GM18951 (cell line): ENCODE measurements at regions not wholly inside any gene's neighbourhood (a gene's known extent, or its start where the extent isn't known, plus 50 kb on each side); places are given as distances from the start of the nearest gene placed in this dataset.

Experiments used
- POLR2A ChIP-seq: IDR thresholded peaks from 4 replicates; pipeline ENCODE4 v1.6.1; 2011; ENCODE audit warnings: mild to moderate bottlenecking; ENCODE audit not compliant: insufficient read length, insufficient read depth; ENCODE audit errors: extremely low read depth
- in situ Hi-C: fragments of 300-500 bp; cut with MboI; formaldehyde crosslinking; loops from one replicate; pipeline ENCODE4 v1.12.0; 2022; ENCODE audit warnings: low sequenced_read_pairs, mixed read lengths, inconsistent platforms; ENCODE audit not compliant: unreplicated experiment

DNA sequence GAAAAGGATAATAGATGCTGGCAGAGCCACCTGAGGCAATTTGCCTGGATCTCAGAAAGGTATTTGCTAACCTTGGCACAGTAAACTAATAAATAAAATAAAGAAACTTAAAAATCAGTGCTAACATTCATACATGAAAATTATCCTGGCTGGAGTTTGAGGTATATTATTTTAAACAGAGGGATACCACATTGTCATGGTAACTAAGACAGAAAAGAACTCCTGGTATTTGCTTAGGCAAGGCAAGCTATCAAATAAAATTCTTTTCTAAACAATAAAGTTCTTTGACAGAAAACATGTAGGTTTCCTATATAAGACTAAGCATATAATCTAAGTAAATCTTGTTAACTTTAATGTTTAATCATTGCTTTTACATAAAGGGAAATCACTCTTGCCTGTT, 218.8 kb downstream of the MAGEB17 start:
- no peak for TF ChIP-seq POLR2A
- in situ Hi-C loops = no loop called here

DNA sequence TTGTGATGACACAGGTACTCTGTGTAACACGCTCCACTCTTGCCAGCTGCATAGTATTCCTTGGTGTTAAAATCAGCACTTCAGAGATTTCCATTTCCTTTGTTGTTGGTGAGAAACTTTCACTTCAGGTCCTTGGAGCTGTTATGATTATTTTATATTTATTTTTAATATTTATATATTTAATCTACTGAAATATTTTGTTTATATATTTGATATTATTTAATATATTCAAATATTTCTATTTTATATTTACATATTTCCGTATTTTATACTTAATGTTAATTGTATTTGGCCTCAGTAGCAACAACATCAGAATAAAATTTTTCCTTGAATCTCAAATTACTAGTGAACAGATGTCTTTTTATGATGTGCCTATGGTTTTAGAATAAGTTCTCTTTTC, 225.3 kb downstream of the MAGEB17 start:
- TF ChIP-seq POLR2A = no peak
- in situ Hi-C loops = no loop called here

DNA sequence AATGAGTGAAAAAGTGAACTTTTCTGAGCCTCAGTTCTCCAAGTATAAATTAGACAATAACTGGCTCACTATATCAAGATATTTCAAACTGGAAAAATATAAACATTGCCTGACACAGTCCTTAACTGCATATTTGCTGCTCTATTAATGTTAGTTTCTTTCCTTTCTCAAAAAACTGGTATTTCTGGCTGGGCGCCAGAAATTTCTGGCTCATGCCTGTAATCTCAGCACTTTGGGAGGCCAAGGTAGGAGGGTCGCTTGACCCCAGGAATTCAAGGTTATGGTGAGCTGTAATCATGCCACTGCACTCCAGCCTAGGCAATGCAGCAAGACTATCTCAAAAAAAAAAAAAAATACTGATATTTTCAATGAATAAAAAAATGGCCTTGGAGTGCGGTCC, 227.0 kb downstream of the MAGEB17 start:
- TF ChIP-seq POLR2A = no peak
- in situ Hi-C loops = no loop called here

DNA sequence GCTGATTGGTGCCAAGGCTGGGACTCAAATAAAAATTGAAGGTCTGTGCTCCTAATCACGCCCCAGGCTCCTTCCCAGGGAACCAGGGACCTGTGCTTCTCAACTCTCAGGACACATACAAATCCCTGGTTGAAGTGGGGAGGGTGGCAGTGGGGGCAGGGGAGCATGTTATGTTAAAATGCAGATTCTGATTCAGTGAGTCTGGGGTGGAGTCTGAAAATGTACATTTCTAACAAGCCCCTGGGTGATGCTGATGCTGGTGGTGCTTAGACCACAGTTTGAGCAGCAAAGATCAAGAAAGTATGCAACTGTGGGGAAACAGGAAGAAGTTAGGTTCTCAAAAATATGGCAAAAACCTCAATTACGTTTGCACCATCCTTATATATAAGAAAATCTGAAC, 236.5 kb downstream of the MAGEB17 start:
- no peak for TF ChIP-seq POLR2A
- in situ Hi-C loops = no loop called here

- in situ Hi-C loops = no loop called here
- TF ChIP-seq POLR2A = no peak
Measured at GRCh38 chrX:16416588-16416987, 233.4 kb upstream of the S100G start.

GRCh38 chrX:16418650-16419049, 231.3 kb upstream of the S100G start:
- TF ChIP-seq POLR2A = no peak
- in situ Hi-C loops = no loop called here

GRCh38 chrX:16427668-16428067, 222.3 kb upstream of the S100G start:
- no peak for TF ChIP-seq POLR2A
- in situ Hi-C loops = loop anchor here (25.0 kb wide), 1 partner anchor 490 kb away; no protein-coding TSS in a partner anchor

DNA sequence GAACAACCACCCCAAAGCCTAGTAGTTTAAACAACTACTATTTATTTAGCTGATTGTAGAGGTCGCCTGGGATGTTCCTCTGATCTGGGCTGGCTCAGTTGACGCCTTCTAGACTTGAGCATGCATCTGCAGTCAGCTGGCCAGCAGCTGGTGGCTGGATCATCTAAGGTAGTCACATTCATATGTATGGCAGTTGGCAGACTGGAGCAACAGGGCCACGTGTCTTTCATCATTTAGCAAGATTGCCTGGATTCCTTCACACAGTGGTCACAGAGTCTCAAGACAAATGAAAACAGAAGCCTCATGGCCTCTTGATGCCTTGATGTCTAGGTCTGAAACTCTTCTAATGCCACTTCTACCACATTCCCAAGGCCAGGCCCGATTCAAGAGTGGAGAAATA, 220.6 kb upstream of the S100G start:
- in situ Hi-C loops = loop anchor here (25.0 kb wide), 1 partner anchor 492 kb away; no protein-coding TSS in a partner anchor
- TF ChIP-seq POLR2A = no peak

DNA sequence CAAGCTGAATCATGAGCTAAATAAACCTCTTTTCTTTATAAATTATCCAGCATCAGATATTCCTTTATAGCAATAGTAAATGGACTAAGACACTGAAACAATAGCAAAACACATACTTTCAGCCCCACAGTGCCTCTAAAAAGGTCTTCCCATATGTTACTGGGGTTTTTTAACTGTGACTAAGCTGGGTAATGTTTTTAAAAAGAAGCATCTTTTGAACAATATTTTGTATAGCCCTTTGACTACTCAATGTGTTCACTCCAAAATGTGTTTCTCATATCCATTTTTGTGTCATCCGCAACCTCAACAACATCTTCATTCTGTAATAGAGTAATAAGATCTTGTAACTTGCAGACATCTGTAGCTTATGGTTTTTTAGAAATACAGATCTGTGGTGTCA, 218.7 kb upstream of the S100G start:
- in situ Hi-C loops = loop anchor here (25.0 kb wide), 1 partner anchor 494 kb away; no protein-coding TSS in a partner anchor
- TF ChIP-seq POLR2A = no peak

GRCh38 chrX:16433021-16433420, 216.9 kb upstream of the S100G start:
- in situ Hi-C loops = loop anchor here (25.0 kb wide), 1 partner anchor 496 kb away; no protein-coding TSS in a partner anchor
- TF ChIP-seq POLR2A = no peak

GRCh38 chrX:16435399-16435986, 214.5 kb upstream of the S100G start:
- TF ChIP-seq POLR2A = no peak
- in situ Hi-C loops = loop anchor here (25.0 kb wide), 1 partner anchor 498 kb away; no protein-coding TSS in a partner anchor

DNA sequence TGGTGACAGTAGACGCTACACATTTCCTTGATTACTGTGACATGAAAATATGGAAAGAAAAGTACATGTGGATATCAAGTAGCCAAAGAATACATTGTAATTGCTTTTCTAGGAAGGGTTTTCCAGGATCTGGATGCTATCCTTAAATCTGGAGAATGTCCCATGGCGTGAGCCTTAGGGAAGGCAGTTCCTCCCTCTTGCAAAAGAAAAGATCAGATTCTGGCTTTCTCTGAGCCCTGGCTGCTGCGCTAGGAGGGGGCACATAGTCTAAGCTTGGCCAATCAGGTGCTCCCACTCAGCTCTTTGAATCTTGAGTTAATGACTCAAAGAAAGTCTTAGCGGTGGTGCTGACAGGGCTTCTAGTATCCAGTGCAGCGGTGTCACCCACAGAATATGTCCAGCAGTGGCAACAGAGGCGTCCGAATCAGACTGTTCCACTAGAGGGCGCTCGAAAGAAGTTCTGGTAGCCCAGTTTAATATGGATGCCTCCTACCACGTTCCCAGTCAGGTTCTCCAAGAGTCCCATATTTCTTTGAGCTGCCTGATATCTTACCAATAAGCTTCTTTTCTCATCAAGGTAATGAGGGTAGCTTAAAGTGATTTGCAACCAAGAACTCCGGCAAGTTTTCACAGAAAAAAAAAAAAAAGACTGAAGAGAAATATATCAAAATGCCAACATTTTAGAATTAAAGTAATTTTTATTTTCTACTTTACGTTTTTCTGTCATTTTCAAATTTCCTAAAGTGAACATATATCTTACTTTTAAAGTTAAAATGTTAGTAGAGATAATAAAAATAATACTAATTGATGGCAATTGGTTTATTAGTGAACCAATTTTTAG, 213.4 kb upstream of the S100G start:
- TF ChIP-seq POLR2A = no peak
- in situ Hi-C loops = loop anchor here (25.0 kb wide), 1 partner anchor 499 kb away; no protein-coding TSS in a partner anchor

GRCh38 chrX:16440446-16440845, 209.5 kb upstream of the S100G start:
- TF ChIP-seq POLR2A = no peak
- in situ Hi-C loops = loop anchor here (25.0 kb wide), 1 partner anchor 503 kb away; no protein-coding TSS in a partner anchor

DNA sequence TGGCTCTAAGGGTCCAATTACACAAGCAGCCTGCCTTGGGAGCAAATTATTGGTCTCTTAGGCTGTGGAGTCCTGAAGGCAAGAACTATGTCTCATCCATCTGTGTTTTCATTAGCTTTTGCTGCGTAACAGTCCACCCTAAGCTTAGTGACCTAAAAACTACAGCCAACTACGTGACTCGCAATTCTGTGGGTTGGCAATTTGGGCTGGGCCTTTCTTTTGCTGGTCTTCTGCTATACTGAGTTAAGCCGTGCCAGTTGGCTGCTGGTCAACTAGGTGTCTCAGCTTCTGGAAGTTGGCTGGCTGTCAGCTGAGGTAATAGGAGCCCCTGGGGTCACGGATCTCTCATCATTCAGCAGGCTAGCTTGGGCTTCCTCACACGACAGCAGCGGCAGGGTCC, 205.6 kb upstream of the S100G start:
- in situ Hi-C loops = loop anchor here (25.0 kb wide), 1 partner anchor 507 kb away; no protein-coding TSS in a partner anchor
- TF ChIP-seq POLR2A = no peak

GRCh38 chrX:16445166-16445752, 204.7 kb upstream of the S100G start:
- no peak for TF ChIP-seq POLR2A
- in situ Hi-C loops = loop anchor here (25.0 kb wide), 1 partner anchor 508 kb away; no protein-coding TSS in a partner anchor
